Activated T-helper 17 cell treated with anti-CD3 and anti-CD28 coated beads, Interleukin-2, amount 50 U/mL, for 72 hours (primary cell): ENCODE measurements at regions not wholly inside any gene's neighbourhood (a gene's known extent, or its start where the extent isn't known, plus 50 kb on each side); places are given as distances from the start of the nearest gene placed in this dataset.

ENCODE experiments used
- ATAC-seq: fragments of 150-1000 bp; cut with Tn5 transposase; replicated peaks from 2 replicates; pipeline ENCODE4 v1.10.0; 2021; ENCODE audit warnings: mild to moderate bottlenecking, moderate library complexity
- H3K27ac Mint-ChIP-seq: one replicate; pipeline ENCODE4 v1.8.0; 2022; ENCODE audit warnings: mixed read lengths
- H3K27me3 Mint-ChIP-seq: one replicate; pipeline ENCODE4 v1.8.0; 2022; ENCODE audit warnings: mixed read lengths
- H3K36me3 Mint-ChIP-seq: one replicate; pipeline ENCODE4 v1.8.0; 2022; ENCODE audit warnings: low read depth, mild to moderate bottlenecking, mixed read lengths
- H3K4me1 Mint-ChIP-seq: one replicate; pipeline ENCODE4 v1.8.0; 2022; ENCODE audit warnings: mixed read lengths
- H3K4me3 Mint-ChIP-seq: one replicate; pipeline ENCODE4 v1.8.0; 2022; ENCODE audit warnings: mild to moderate bottlenecking, mixed read lengths
- H3K9me3 Mint-ChIP-seq: one replicate; pipeline ENCODE4 v1.8.0; 2022; ENCODE audit warnings: mixed read lengths

DNA sequence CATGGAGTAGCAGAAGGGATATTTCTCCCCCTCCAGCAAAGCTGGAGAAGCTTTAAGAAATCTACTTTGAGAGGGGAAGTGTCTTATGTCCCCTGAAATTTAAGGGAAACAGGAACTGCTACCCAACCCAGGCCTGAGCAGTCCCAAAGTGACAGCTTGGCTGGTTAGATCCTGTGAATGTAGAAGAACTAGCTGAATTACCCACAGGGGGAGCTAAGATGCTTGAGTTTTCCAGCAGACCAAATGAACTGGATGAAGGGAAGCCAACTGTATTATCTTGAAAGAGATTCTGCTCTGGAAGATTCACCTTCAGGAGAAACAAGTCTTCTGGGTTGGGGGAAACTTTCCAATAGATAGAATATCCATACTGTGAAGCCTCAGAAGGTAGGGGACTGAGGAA lies 303.3 kb upstream of the MMS22L start:
- no peaks in the 10 kb centered on the region for H3K9me3 Mint-ChIP-seq
- H3K4me3 Mint-ChIP-seq: no peak overlapping the region
- no peak for ATAC-seq
- peaks cover 4% of the 10 kb centered on the region for H3K27me3 Mint-ChIP-seq
- no peak overlapping the region for H3K27ac Mint-ChIP-seq
- no peaks in the 10 kb centered on the region for H3K4me1 Mint-ChIP-seq
- H3K36me3 Mint-ChIP-seq: no peaks in the 10 kb centered on the region

- Mint-ChIP-seq H3K9me3 (no peaks in the 10 kb centered on the region), H3K4me1 (no peaks in the 10 kb centered on the region), H3K36me3 (no peaks in the 10 kb centered on the region), H3K4me3 (no peak overlapping the region), H3K27me3 (no peaks in the 10 kb centered on the region), H3K27ac (no peak overlapping the region)
- ATAC-seq: no peak
Observed at GRCh38 chr6:97591955-97592354, 308.9 kb upstream of the MMS22L start.

- Mint-ChIP-seq H3K27me3 (no peaks in the 10 kb centered on the region), H3K36me3 (no peaks in the 10 kb centered on the region), H3K9me3 (no peaks in the 10 kb centered on the region), H3K4me1 (no peaks in the 10 kb centered on the region), H3K27ac (no peak overlapping the region), H3K4me3 (no peak overlapping the region)
- ATAC-seq: no peak
Observed at GRCh38 chr6:97594844-97595243, 311.8 kb upstream of the MMS22L start.

- Mint-ChIP-seq H3K27ac (no peak overlapping the region), H3K9me3 (no peaks in the 10 kb centered on the region), H3K27me3 (no peaks in the 10 kb centered on the region), H3K4me1 (no peaks in the 10 kb centered on the region), H3K4me3 (no peak overlapping the region), H3K36me3 (no peaks in the 10 kb centered on the region)
- ATAC-seq: no peak
Observed at GRCh38 chr6:97621111-97621510, 338.1 kb upstream of the MMS22L start.

DNA sequence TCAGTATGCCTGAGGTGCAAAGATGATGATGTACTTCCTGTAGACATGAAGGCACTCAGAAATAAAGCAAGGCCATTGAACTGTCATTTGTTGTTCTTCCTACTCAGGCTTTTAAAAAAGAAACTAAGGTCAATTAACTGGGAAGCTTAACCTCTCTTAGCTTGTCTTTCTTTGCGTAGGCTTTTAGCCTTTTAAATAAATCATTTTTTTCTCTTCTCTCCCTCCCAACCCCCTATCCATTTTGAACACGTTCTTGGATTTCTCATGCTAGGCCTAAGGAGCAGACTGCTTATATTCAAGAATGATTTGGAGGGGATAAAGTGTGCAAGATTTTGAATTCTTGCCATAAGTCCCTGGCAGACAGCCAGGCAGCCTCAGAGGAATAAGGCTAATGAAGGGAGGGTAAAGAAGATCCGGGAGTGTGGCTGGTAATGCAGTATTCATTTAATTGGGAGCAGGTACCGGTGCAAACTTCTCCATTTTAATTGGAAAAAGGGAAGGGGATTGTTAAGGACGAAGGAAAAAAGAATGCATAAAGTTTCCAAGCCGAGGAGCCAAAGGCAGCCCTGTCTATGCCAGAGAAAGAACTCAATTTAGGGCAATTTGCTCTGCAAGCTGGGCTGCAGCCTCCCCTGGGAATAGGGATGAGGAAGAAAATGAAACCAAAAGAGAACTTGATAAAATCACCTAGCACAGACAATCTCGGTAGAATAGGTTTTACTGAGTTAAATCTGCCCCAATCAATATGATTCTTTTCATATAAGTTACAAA lies 343.8 kb upstream of the MMS22L start:
- ATAC-seq: no peak
- Mint-ChIP-seq H3K4me3 (no peak overlapping the region), H3K4me1 (no peaks in the 10 kb centered on the region), H3K36me3 (no peaks in the 10 kb centered on the region), H3K27me3 (no peaks in the 10 kb centered on the region), H3K27ac (no peak overlapping the region), H3K9me3 (no peaks in the 10 kb centered on the region)

DNA sequence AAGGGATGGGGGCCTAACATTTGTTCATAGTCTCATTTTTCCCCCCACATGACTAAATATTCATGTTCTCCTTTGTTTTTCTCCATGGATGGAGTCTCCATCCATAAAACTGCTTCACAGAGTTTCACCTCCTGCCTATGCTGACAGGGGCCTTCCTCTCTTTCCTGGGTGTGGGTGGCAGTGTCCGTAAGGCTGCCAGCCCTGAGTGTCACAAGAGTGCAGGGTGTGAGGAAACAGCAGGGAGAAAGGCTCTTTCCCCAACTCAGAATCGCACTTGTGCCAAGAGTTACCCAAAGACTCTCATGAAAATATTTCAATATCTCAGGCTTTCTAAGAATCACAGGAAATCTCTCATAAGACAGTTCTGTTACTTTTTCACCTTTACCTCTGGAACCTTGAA lies 346.2 kb upstream of the MMS22L start:
- H3K27ac Mint-ChIP-seq: no peak overlapping the region
- no peak for ATAC-seq
- no peaks in the 10 kb centered on the region for H3K9me3 Mint-ChIP-seq
- H3K27me3 Mint-ChIP-seq: no peaks in the 10 kb centered on the region
- H3K36me3 Mint-ChIP-seq: no peaks in the 10 kb centered on the region
- no peaks in the 10 kb centered on the region for H3K4me1 Mint-ChIP-seq
- H3K4me3 Mint-ChIP-seq: no peak overlapping the region

- Mint-ChIP-seq H3K36me3 (no peaks in the 10 kb centered on the region), H3K27ac (no peak overlapping the region), H3K4me1 (no peaks in the 10 kb centered on the region), H3K27me3 (no peaks in the 10 kb centered on the region), H3K4me3 (no peak overlapping the region), H3K9me3 (no peaks in the 10 kb centered on the region)
- no peak for ATAC-seq
Observed at GRCh38 chr6:97630604-97631003, 347.6 kb upstream of the MMS22L start.

DNA sequence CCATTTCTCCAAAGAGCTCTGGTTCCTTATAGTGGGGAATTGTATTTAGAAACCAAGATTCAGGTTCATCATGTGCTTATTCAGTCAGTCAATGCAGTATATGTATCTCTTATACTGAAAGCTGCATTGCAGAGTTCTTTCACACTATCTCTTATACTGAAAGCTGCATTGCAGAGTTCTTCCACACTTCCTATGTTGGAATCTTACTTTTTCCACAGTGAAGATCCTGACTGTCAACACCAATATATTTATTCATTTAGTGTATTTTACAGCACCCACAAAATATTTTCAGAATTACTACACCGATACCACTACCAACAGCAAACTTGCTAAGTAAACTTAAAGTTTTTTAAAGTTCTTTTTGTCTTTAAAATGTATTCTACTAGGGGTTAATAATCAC lies 349.3 kb upstream of the MMS22L start:
- H3K27ac Mint-ChIP-seq: no peak overlapping the region
- peaks cover 5% of the 10 kb centered on the region for H3K9me3 Mint-ChIP-seq
- no peak for ATAC-seq
- H3K36me3 Mint-ChIP-seq: no peaks in the 10 kb centered on the region
- no peaks in the 10 kb centered on the region for H3K27me3 Mint-ChIP-seq
- H3K4me3 Mint-ChIP-seq: no peak overlapping the region
- H3K4me1 Mint-ChIP-seq: no peaks in the 10 kb centered on the region

DNA sequence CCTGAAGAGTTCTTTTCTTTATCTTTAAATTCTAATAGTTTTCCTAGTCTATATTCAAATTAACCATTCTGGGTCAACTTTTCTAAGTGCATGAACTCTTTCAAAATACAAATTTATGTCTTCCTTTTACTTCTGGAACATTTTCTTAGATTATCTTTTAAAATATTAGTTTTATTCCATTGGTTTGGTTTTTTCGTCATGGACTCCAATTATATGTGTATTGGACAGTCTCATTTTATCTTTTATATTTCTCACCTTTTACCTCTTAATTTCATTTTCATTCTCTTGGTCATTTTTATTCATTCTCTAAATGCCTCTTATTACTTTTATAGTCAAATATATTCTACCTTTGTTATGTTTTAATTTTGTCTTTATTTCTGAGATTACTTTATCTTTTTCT lies 356.7 kb upstream of the MMS22L start:
- Mint-ChIP-seq H3K4me3 (no peak overlapping the region), H3K36me3 (no peaks in the 10 kb centered on the region), H3K27me3 (no peaks in the 10 kb centered on the region)

DNA sequence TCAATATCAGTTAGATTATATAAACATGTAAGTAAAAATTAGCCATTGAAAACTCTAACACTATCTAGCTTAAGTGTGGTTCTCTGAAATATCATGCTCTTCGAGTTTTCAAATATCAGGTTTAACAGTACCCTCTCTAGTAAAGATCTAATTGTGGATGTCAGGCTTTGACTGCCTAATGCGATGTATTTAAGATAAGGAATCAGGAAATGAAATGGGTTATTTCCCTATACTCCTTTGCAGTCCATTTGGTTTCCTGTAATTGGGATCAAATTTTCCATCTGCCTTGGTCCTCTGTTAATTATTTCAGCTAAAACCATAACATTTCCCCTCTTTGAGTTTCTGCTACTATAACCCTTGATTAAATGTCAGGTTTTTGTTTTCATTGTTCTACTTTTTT lies 361.3 kb upstream of the MMS22L start:
- no peak overlapping the region for H3K4me3 Mint-ChIP-seq
- H3K4me1 Mint-ChIP-seq: no peaks in the 10 kb centered on the region
- no peak for ATAC-seq
- no peak overlapping the region for H3K27ac Mint-ChIP-seq
- peaks cover 4% of the 10 kb centered on the region for H3K9me3 Mint-ChIP-seq
- no peaks in the 10 kb centered on the region for H3K36me3 Mint-ChIP-seq
- H3K27me3 Mint-ChIP-seq: no peaks in the 10 kb centered on the region

More for the DNA sequence above, 356.7 kb upstream of the MMS22L start:
- peaks cover 9% of the 10 kb centered on the region for H3K9me3 Mint-ChIP-seq
- no peaks in the 10 kb centered on the region for H3K4me1 Mint-ChIP-seq
- ATAC-seq: no peak
- no peak overlapping the region for H3K27ac Mint-ChIP-seq

DNA sequence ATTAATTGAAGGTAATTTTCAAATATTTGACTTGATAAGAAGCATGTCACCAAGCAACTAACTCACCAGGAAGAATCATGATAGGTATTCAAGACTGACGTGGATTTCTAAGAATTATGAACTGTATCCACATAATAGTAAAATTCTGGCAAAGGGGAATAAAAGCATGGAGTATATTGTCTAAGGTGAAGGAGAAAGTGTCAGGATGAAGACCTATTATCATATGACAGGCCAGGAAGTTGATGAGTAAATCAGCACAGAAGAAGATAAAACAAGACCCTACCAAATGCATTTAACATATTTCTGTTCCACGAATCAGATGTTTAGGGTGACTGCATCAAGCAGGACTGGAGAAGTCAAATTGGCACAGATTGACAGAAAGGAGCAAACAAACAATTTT lies 362.7 kb upstream of the MMS22L start:
- Mint-ChIP-seq H3K36me3 (no peaks in the 10 kb centered on the region), H3K4me3 (no peak overlapping the region), H3K27ac (no peak overlapping the region), H3K4me1 (no peaks in the 10 kb centered on the region), H3K9me3 (no peaks in the 10 kb centered on the region), H3K27me3 (no peaks in the 10 kb centered on the region)
- ATAC-seq: no peak

- H3K4me1 Mint-ChIP-seq: no peaks in the 10 kb centered on the region
Observed at GRCh38 chr6:97653076-97653475, 370.1 kb upstream of the MMS22L start.

DNA sequence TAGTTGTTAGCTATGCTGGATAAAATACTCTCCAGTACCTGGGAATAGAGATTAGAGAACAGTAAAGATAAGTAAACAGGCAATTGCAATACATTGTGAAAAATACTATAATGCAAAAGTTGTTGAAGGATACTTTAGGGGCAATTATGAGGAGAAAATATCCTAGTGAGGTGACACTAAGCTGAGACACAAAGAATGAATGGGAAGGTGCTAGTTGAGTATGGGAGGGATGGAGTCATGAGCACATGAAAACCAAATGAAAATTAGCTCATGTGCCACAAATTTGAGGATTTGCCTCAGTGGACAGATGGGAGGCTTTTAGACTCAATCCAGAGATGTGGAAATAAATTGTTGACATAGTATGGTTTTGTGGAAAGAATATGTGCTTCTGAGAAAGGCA lies 370.5 kb upstream of the MMS22L start:
- peaks cover 4% of the 10 kb centered on the region for H3K9me3 Mint-ChIP-seq
- H3K36me3 Mint-ChIP-seq: no peaks in the 10 kb centered on the region
- H3K4me3 Mint-ChIP-seq: no peak overlapping the region
- no peaks in the 10 kb centered on the region for H3K27me3 Mint-ChIP-seq
- no peak overlapping the region for H3K27ac Mint-ChIP-seq
- no peak for ATAC-seq
- H3K4me1 Mint-ChIP-seq: no peaks in the 10 kb centered on the region

More at GRCh38 chr6:97653076-97653475, 370.1 kb upstream of the MMS22L start:
- Mint-ChIP-seq H3K9me3 (peaks cover 4% of the 10 kb centered on the region), H3K4me3 (no peak overlapping the region), H3K36me3 (no peaks in the 10 kb centered on the region), H3K27ac (no peak overlapping the region), H3K27me3 (no peaks in the 10 kb centered on the region)
- ATAC-seq: no peak

DNA sequence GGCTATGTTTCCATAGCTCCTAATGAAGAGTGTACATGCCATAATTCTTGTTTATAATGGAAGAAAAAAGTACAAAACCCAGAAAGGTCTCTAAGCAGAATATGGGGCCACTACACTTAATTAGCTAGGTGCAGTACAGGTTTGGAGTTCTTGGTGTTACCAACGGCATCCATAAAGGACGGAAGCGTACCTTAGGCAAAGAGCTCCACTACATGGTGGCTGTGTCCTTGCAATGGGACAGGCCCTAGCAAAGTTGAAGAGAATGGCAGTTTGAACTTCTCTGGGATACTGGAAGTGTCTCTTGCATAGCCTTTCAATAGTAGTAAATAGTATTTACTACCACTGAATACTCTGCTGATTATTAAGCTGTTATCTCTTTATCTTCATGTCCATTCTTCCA lies 371.7 kb upstream of the MMS22L start:
- no peaks in the 10 kb centered on the region for H3K27me3 Mint-ChIP-seq
- H3K9me3 Mint-ChIP-seq: peaks cover 4% of the 10 kb centered on the region
- no peaks in the 10 kb centered on the region for H3K4me1 Mint-ChIP-seq
- ATAC-seq: no peak
- H3K36me3 Mint-ChIP-seq: no peaks in the 10 kb centered on the region
- H3K27ac Mint-ChIP-seq: no peak overlapping the region
- no peak overlapping the region for H3K4me3 Mint-ChIP-seq

- Mint-ChIP-seq H3K4me3 (no peak overlapping the region), H3K27me3 (no peaks in the 10 kb centered on the region), H3K27ac (no peak overlapping the region), H3K4me1 (no peaks in the 10 kb centered on the region), H3K9me3 (peaks cover 4% of the 10 kb centered on the region), H3K36me3 (no peaks in the 10 kb centered on the region)
- no peak for ATAC-seq
Observed at GRCh38 chr6:97656236-97656635, 373.2 kb upstream of the MMS22L start.
